ENCODE measurements at regions not wholly inside any gene's neighbourhood (a gene's known extent, or its start where the extent isn't known, plus 50 kb on each side); places are given as distances from the start of the nearest gene placed in this dataset.

GRCh38 chr1:176338877-176339276 is 124.1 kb upstream of the PAPPA2 start (continued):
- TF ChIP-seq GTF3C2 (IDR thresholded peaks at IDR 0.05; ENCODE audit: borderline replicate concordance, extremely low read depth, insufficient read length): no peak
- no peak for TF ChIP-seq POLR2H (tag; IDR thresholded peaks at IDR 0.05; ENCODE audit: low read depth)
- no peak for TF ChIP-seq CEBPG (CRISPR knock-in tag; IDR thresholded peaks at IDR 0.05)
- TF ChIP-seq CEBPG (tag; conservative IDR thresholded peaks at IDR 0.05 in 1 of 2, IDR thresholded peaks at IDR 0.05 in 1 of 2): no peak
- no peak for TF ChIP-seq ZMIZ1 (IDR thresholded peaks at IDR 0.05; ENCODE audit: low read depth in 2 of 2, low read length in 2 of 2)
- TF ChIP-seq USF2 (CRISPR knock-in tag; IDR thresholded peaks at IDR 0.05): no peak
